ENCODE measurements at regions not wholly inside any gene's neighbourhood (a gene's known extent, or its start where the extent isn't known, plus 50 kb on each side); places are given as distances from the start of the nearest gene placed in this dataset.
A peak's percentile ranks its signal among the peaks of the same experiment; 100 is the strongest.

GRCh38 chr5:74352256-74352655, 288.3 kb downstream of the ENC1 start:
- H3K27ac Mint-ChIP-seq = no peak overlapping the region
- H3K9me3 Mint-ChIP-seq = peaks cover 4% of the 10 kb centered on the region
- H3K4me3 Mint-ChIP-seq = no peak overlapping the region
- no peaks in the 10 kb centered on the region for H3K36me3 Mint-ChIP-seq (ENCODE audit: low read depth)
- H3K4me1 Mint-ChIP-seq (ENCODE audit: low read depth) = no peaks in the 10 kb centered on the region
- peaks cover 20% of the 10 kb centered on the region for H3K27me3 Mint-ChIP-seq

DNA sequence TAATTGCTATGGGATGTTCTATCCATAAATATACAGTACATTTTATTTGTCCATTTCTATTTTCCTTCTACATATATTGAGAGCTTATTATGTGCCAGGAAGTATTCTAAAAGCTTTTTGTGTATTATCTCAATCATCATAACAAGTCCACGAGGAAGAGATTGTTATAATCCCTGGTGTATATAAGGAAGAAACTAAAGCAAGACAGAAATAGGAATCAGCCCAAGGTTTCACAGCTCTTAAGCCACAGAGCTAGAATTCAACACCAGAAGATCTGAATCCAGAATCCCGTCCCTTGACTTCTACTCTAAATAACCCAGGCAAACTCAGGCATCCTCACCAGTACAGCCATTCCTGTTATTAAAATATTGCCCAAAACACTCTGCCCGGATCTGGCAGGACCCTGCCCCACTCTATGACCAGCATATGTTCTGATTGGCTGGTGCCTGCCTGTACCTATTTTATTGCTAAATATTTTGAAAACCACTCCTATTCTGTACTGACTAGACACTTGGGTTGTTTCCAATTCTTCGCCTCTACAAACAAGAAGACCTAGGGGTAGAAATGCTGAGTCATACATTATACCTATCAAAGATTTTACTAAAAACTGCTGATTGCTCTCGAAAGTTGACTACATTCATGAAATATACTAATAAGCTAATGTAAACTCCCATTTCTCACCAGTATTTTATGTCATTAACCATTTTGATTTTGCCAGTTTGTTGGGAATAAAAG, 297.4 kb downstream of the ENC1 start:
- H3K27me3 Mint-ChIP-seq = peaks cover 14% of the 10 kb centered on the region
- H3K4me3 Mint-ChIP-seq = no peak overlapping the region
- H3K9me3 Mint-ChIP-seq = no peaks in the 10 kb centered on the region
- H3K4me1 Mint-ChIP-seq (ENCODE audit: low read depth) = no peaks in the 10 kb centered on the region
- H3K36me3 Mint-ChIP-seq (ENCODE audit: low read depth) = no peaks in the 10 kb centered on the region
- no peak overlapping the region for H3K27ac Mint-ChIP-seq

GRCh38 chr5:74342182-74342581, 298.3 kb downstream of the ENC1 start:
- Mint-ChIP-seq H3K27ac (no peak overlapping the region), H3K36me3 (ENCODE audit: low read depth) (no peaks in the 10 kb centered on the region), H3K27me3 (peaks cover 21% of the 10 kb centered on the region), H3K9me3 (no peaks in the 10 kb centered on the region), H3K4me3 (no peak overlapping the region), H3K4me1 (ENCODE audit: low read depth) (no peaks in the 10 kb centered on the region)

- H3K4me3 Mint-ChIP-seq = no peak overlapping the region
- peaks cover 25% of the 10 kb centered on the region for H3K27me3 Mint-ChIP-seq
- H3K36me3 Mint-ChIP-seq (ENCODE audit: low read depth) = no peaks in the 10 kb centered on the region
- no peaks in the 10 kb centered on the region for H3K9me3 Mint-ChIP-seq
- H3K27ac Mint-ChIP-seq = no peak overlapping the region
- no peaks in the 10 kb centered on the region for H3K4me1 Mint-ChIP-seq (ENCODE audit: low read depth)
These were observed 299.3 kb downstream of the ENC1 start for GRCh38 chr5:74341221-74341620.

- Mint-ChIP-seq H3K27me3 (peaks cover 25% of the 10 kb centered on the region), H3K4me3 (no peak overlapping the region), H3K27ac (no peak overlapping the region), H3K9me3 (no peaks in the 10 kb centered on the region), H3K4me1 (ENCODE audit: low read depth) (no peaks in the 10 kb centered on the region), H3K36me3 (ENCODE audit: low read depth) (no peaks in the 10 kb centered on the region)
These were observed 300.1 kb downstream of the ENC1 start for GRCh38 chr5:74340476-74340875.

GRCh38 chr5:74337984-74338310, 302.6 kb downstream of the ENC1 start:
- Mint-ChIP-seq H3K27ac (no peak overlapping the region), H3K36me3 (ENCODE audit: low read depth) (no peaks in the 10 kb centered on the region)

DNA sequence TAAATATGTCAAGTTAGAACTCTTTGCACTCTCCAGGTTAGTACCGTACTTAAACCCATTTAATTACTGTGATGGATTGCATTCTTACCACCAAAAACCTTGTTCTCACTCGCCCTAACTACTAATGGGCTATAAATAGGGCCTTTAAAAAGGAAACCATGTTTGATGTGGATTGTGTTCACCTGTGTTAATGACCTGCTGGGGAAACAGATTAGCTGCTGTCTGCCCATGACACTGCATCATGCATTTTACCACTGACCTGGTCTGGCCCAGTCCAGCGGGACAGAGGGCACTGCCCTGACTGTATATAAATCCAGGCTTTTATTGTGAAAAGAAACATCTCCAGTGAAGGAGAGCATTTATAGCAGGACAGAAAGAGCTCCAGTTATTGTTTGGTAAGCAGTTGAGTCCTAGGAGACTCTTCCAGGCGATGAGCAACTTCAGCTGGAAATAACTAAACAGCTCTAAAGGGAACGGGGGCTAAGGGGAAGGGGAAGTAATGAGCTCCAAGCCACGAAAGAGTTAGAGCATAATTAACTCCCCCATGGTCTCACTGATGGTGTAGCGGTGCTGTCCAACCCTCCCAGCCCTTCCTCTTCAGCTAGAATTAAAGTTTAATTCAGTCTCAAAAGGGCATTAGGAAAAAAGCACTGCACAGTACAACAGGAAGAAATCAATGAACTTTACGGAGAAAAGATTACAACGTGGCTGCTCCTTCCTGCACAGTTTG, 303.1 kb downstream of the ENC1 start:
- Mint-ChIP-seq H3K4me3 (no peak overlapping the region), H3K4me1 (ENCODE audit: low read depth) (no peaks in the 10 kb centered on the region), H3K27me3 (peaks cover 37% of the 10 kb centered on the region), H3K36me3 (ENCODE audit: low read depth) (no peaks in the 10 kb centered on the region), H3K9me3 (no peaks in the 10 kb centered on the region), H3K27ac (no peak overlapping the region)

More at GRCh38 chr5:74337984-74338310, 302.6 kb downstream of the ENC1 start:
- Mint-ChIP-seq H3K27me3 (peaks cover 40% of the 10 kb centered on the region), H3K9me3 (no peaks in the 10 kb centered on the region), H3K4me3 (no peak overlapping the region), H3K4me1 (ENCODE audit: low read depth) (no peaks in the 10 kb centered on the region)

DNA sequence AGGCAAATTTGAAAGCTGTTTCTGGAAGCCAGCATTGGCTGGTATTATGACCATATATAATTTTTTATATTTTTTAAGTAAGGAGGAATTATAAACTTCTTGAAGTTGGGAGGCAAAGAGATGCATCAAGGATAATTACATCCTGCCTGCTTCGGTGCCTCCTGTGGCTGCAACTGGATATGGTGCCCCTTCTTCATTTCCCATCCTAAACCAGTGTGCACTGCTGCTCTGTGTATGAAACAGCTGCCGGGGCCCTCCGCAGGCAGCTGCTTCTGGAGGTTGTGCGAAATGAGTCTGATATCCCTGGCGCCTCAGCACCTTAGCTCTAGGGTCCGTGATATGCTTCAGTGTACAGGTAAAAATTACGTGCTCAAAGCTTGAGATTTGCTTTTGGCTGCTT, 304.2 kb downstream of the ENC1 start:
- no peaks in the 10 kb centered on the region for H3K9me3 Mint-ChIP-seq
- no peak overlapping the region for H3K4me3 Mint-ChIP-seq
- no peaks in the 10 kb centered on the region for H3K36me3 Mint-ChIP-seq (ENCODE audit: low read depth)
- H3K27me3 Mint-ChIP-seq = peaks cover 36% of the 10 kb centered on the region
- H3K27ac Mint-ChIP-seq = no peak overlapping the region
- H3K4me1 Mint-ChIP-seq (ENCODE audit: low read depth) = no peaks in the 10 kb centered on the region

DNA sequence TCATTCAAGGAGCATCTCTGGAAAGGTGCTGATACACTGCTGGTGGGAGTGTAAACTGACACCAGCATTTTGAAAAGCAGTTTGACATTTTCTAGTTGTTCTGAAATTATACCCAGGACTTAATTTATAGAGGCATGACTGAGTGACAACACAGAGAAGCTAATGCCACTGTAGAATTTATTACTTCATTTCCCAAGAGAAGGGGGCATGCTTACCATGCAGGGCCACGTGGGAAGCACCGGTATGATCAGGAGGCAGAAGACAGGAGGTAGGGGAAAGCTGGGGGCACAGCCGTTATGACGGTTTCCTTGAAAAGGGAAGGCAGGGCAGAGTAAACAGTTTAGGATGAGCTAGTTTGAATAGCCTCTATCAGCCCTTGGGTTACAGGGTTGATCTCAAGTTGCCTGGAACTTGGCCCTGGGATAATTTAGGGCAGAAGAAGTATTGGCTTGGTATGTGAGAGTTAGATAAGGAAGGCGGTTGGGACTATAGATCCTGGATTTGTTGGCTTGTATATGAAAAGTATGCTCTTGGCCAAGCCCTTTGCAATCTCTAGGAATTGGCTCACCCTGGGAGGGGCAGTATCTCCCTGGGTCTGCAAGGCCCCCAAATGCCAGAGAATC, 305.7 kb downstream of the ENC1 start:
- peaks cover 40% of the 10 kb centered on the region for H3K27me3 Mint-ChIP-seq
- no peaks in the 10 kb centered on the region for H3K4me1 Mint-ChIP-seq (ENCODE audit: low read depth)
- H3K36me3 Mint-ChIP-seq (ENCODE audit: low read depth) = no peaks in the 10 kb centered on the region
- no peak overlapping the region for H3K4me3 Mint-ChIP-seq
- H3K9me3 Mint-ChIP-seq = no peaks in the 10 kb centered on the region
- no peak overlapping the region for H3K27ac Mint-ChIP-seq

- H3K27me3 Mint-ChIP-seq = peaks cover 40% of the 10 kb centered on the region
- H3K4me1 Mint-ChIP-seq (ENCODE audit: low read depth) = no peaks in the 10 kb centered on the region
- H3K4me3 Mint-ChIP-seq = no peak overlapping the region
- H3K9me3 Mint-ChIP-seq = no peaks in the 10 kb centered on the region
- H3K36me3 Mint-ChIP-seq (ENCODE audit: low read depth) = no peaks in the 10 kb centered on the region
- no peak overlapping the region for H3K27ac Mint-ChIP-seq
These were observed 306.3 kb downstream of the ENC1 start for GRCh38 chr5:74334062-74334761.

- Mint-ChIP-seq H3K9me3 (no peaks in the 10 kb centered on the region), H3K27me3 (peaks cover 40% of the 10 kb centered on the region), H3K36me3 (ENCODE audit: low read depth) (no peaks in the 10 kb centered on the region), H3K27ac (no peak overlapping the region), H3K4me1 (ENCODE audit: low read depth) (no peaks in the 10 kb centered on the region), H3K4me3 (no peak overlapping the region)
These were observed 307.1 kb downstream of the ENC1 start for GRCh38 chr5:74333430-74333829.

GRCh38 chr5:74332682-74333081, 307.8 kb downstream of the ENC1 start:
- Mint-ChIP-seq H3K9me3 (no peaks in the 10 kb centered on the region), H3K27me3 (peaks cover 40% of the 10 kb centered on the region), H3K4me3 (no peak overlapping the region), H3K4me1 (ENCODE audit: low read depth) (peaks cover 6% of the 10 kb centered on the region), H3K27ac (no peak overlapping the region), H3K36me3 (ENCODE audit: low read depth) (no peaks in the 10 kb centered on the region)

DNA sequence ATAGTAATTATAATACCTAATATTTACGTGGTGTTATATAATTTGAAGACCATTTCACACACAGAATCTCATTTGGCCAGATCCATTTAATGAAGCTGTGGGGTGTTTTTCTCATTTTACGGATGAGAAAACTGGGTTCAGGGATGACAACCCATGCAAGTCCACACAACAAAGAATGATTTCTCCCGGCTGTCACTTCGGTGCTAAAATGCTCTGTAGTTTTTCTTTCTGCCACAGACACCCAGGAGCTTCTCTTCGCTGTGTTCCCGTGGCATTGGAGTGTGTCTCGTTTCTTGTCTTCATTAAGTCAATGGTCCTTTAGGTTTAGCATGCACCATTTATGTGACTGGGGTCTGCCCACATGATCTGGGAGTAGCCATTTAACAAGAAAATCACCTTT, 308.5 kb downstream of the ENC1 start:
- Mint-ChIP-seq H3K27ac (no peak overlapping the region), H3K9me3 (no peaks in the 10 kb centered on the region), H3K4me3 (no peak overlapping the region), H3K4me1 (ENCODE audit: low read depth) (peaks cover 12% of the 10 kb centered on the region), H3K36me3 (ENCODE audit: low read depth) (no peaks in the 10 kb centered on the region), H3K27me3 (peaks cover 43% of the 10 kb centered on the region)

GRCh38 chr5:74328221-74328630, 312.3 kb downstream of the ENC1 start:
- H3K36me3 Mint-ChIP-seq (ENCODE audit: low read depth) = no peaks in the 10 kb centered on the region

DNA sequence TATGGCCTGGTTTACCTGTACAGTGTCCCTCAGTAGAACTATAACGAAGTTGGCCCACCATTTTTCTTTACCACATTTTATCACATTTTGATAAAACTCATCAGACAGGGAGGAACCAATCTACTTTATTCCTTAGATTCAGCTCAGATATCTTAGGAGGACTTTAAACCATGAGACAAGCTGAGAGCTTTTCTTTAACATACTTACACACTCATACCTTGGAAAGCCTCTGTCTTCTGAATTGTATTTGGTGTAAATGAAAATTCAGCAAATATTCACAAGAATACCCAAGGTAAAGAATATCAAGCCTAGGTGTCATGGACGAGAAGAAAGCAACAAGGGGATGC, 313.2 kb downstream of the ENC1 start:
- Mint-ChIP-seq H3K27ac (peak overlapping the region; percentile 13), H3K4me3 (peak overlapping the region; percentile 14), H3K36me3 (ENCODE audit: low read depth) (no peaks in the 10 kb centered on the region), H3K4me1 (ENCODE audit: low read depth) (peaks cover 26% of the 10 kb centered on the region), H3K27me3 (peaks cover 47% of the 10 kb centered on the region), H3K9me3 (no peaks in the 10 kb centered on the region)

More at GRCh38 chr5:74328221-74328630, 312.3 kb downstream of the ENC1 start:
- no peaks in the 10 kb centered on the region for H3K9me3 Mint-ChIP-seq
- H3K4me3 Mint-ChIP-seq = no peak overlapping the region
- H3K4me1 Mint-ChIP-seq (ENCODE audit: low read depth) = peaks cover 26% of the 10 kb centered on the region
- no peak overlapping the region for H3K27ac Mint-ChIP-seq
- H3K27me3 Mint-ChIP-seq = peaks cover 43% of the 10 kb centered on the region

Data from stimulated activated naive CD8-positive, alpha-beta T cell treated with anti-CD3 and anti-CD28 coated beads, Interleukin-15, Interleukin-2, amounts not matched to agents 100 ng/mL and 50 ng/mL, for 24 hours (primary cell).